CD4-positive, CD25-positive, alpha-beta regulatory T cell (primary cell): ENCODE measurements at regions not wholly inside any gene's neighbourhood (a gene's known extent, or its start where the extent isn't known, plus 50 kb on each side); places are given as distances from the start of the nearest gene placed in this dataset.

Experiments
- ATAC-seq, 2 donors: fragments of 150-1000 bp; cut with Tn5 transposase; one replicate each; pipeline ENCODE4 v1.10.0; 2021; ENCODE audit warnings: low read depth in 2 of 2, moderate number of reproducible peaks in 2 of 2, moderate library complexity in 1 of 2
- DNase-seq, 3 donors: peaks; one replicate each; pipeline versions ENCODE4 v3.0.0 to v3.0.0-alpha.2; 2012 to 2022; ENCODE audit warnings: mixed read lengths in 1 of 3
- H3K27ac ChIP-seq: one replicate; pipeline ENCODE4 v1.7.0; 2013; ENCODE audit warnings: mild to moderate bottlenecking, low read length; ENCODE audit not compliant: insufficient read depth, poor library complexity, severe bottlenecking
- H3K27me3 ChIP-seq: one replicate; pipeline ENCODE4 v1.7.0; 2013; ENCODE audit warnings: low read length; ENCODE audit not compliant: control insufficient read depth, insufficient read depth
- H3K36me3 ChIP-seq: one replicate; pipeline ENCODE4 v1.7.0; 2013; ENCODE audit warnings: mild to moderate bottlenecking, low read length, moderate library complexity; ENCODE audit not compliant: control insufficient read depth, insufficient read depth
- H3K4me1 ChIP-seq: 2 replicates; pipeline ENCODE4 v1.7.0; 2013; ENCODE audit warnings: mild to moderate bottlenecking, low read length; ENCODE audit not compliant: insufficient read depth, control insufficient read depth, poor library complexity, severe bottlenecking
- H3K4me3 ChIP-seq: one replicate; pipeline ENCODE4 v1.7.0; 2013; ENCODE audit warnings: low read depth, mild to moderate bottlenecking, low read length, moderate library complexity
- H3K9me3 ChIP-seq, 2 experiments: 1 replicate in 1 of 2; 2 replicates in 1 of 2; pipeline ENCODE4 v1.7.0; 2013; ENCODE audit warnings: low read length in 2 of 2, mild to moderate bottlenecking in 1 of 2, moderate library complexity in 1 of 2; ENCODE audit not compliant: control insufficient read depth in 2 of 2
- H3K27ac Mint-ChIP-seq, 3 donors: one replicate each; pipeline ENCODE4 v1.8.0; 2020 to 2022; ENCODE audit warnings: mild to moderate bottlenecking in 3 of 3, mixed read lengths in 3 of 3, moderate library complexity in 2 of 3
- H3K27me3 Mint-ChIP-seq: one replicate; pipeline ENCODE4 v1.8.0; 2022; ENCODE audit warnings: mild to moderate bottlenecking, mixed read lengths
- H3K36me3 Mint-ChIP-seq: one replicate; pipeline ENCODE4 v1.8.0; 2020; ENCODE audit warnings: mixed read lengths
- H3K4me1 Mint-ChIP-seq, 4 donors: one replicate each; pipeline ENCODE4 v1.8.0; 2020 to 2022; ENCODE audit warnings: mixed read lengths in 4 of 4, mild to moderate bottlenecking in 1 of 4
- H3K4me3 Mint-ChIP-seq, 4 donors: one replicate each; pipeline ENCODE4 v1.8.0; 2020 to 2022; ENCODE audit warnings: mild to moderate bottlenecking in 4 of 4, mixed read lengths in 4 of 4, moderate library complexity in 3 of 4
- H3K9me3 Mint-ChIP-seq, 7 donors: one replicate each; pipeline ENCODE4 v1.8.0; 2020 to 2022; ENCODE audit warnings: mixed read lengths in 7 of 7, mild to moderate bottlenecking in 3 of 7, moderate library complexity in 2 of 7

DNA sequence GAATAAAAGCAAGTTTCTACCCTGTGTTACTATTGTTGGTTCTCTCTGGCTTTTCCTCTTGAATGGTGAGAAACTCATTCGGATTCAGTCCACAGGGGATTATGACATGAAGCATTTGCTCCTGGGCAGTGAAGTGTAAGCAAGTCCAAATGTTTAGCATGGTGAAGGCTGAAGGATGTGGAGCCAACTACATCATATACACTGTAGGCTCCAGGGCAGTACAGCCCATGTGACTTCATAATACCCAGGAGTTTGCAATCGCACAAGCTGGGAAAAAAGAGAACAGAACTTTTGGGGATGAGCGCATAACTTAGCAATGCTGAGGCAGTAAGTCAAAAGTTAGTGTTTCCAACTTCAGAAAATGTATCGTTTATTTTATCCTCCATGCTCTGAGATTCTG lies 695.7 kb upstream of the POU3F3 start:
- H3K27ac ChIP-seq, result no peak overlapping the region
- Mint-ChIP-seq H3K4me3 (no peak overlapping the region), H3K27me3 (no peaks in the 10 kb centered on the region), H3K27ac (no peak overlapping the region), H3K36me3 (no peaks in the 10 kb centered on the region), H3K4me1 (no peaks in the 10 kb centered on the region), H3K9me3 (peaks cover 0 to 7% (median 4%) of the 10 kb centered on the region in 7 donors)
- no peaks in the 10 kb centered on the region for H3K36me3 ChIP-seq
- H3K4me1 ChIP-seq, result no peaks in the 10 kb centered on the region
- no peaks in the 10 kb centered on the region for H3K27me3 ChIP-seq
- no peak overlapping the region for H3K4me3 ChIP-seq
- DNase-seq (no peak), ATAC-seq (no peak)
- H3K9me3 ChIP-seq, result no peaks in the 10 kb centered on the region

DNA sequence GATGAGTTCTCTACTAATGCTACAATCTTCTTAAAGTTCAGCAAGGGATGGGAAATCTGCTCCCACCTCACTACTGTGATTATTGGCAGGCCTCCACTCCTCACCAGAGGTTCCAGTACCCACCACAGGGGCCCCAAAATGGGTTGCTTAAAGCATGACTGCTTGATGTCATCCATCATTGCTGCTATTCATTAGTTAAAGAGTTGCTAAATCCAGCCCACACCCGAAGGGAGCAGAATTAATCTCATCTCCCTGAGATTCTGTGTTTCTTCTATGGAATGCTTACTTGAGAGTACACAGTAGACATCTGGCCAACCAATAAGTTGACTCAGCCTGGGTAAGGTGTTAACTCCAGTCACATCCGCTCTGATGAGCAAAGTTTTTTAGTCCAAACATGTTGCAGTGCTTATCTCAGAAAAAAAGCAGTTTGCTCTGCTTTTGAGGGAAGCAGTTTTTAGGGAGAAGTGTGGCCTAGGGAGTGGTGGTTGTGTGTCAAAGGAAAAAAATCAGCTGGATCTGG lies 690.2 kb upstream of the POU3F3 start:
- Histone ChIP-seq H3K27ac (no peak overlapping the region), H3K4me3 (no peak overlapping the region), H3K9me3 (no peaks in the 10 kb centered on the region), H3K4me1 (no peaks in the 10 kb centered on the region), H3K27me3 (no peaks in the 10 kb centered on the region), H3K36me3 (no peaks in the 10 kb centered on the region)
- Mint-ChIP-seq H3K4me1 (no peaks in the 10 kb centered on the region), H3K9me3 (peaks cover 0 to 7% (median 4%) of the 10 kb centered on the region in 7 donors), H3K27me3 (no peaks in the 10 kb centered on the region), H3K27ac (no peak overlapping the region), H3K4me3 (no peak overlapping the region), H3K36me3 (no peaks in the 10 kb centered on the region)
- DNase-seq (no peak), ATAC-seq (no peak)

DNA sequence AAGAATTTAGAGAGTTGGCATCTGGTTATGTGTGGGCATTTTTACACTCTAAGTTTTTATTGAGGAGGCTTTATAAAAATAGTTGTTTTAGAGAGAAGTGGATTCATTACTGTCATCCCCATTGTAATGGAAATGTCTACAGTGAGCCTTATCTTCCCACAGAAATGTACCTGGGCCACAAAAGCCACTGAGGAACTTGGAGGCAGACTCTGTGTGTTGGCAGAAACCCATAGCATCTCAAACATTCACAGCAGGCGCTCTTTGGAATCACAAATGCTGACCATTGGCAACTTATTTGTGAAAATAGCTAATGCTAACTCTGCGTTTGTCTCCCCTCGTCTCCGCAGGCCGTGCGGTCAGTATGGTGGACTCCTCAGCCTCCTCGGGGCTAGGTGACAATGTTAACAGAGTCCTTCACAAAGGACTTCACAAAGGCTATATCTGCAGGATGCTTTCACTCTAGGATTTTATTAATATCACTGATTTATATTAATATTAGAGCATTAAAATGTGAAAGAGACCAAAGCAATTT lies 689.1 kb upstream of the POU3F3 start:
- Mint-ChIP-seq H3K4me1 (no peaks in the 10 kb centered on the region), H3K36me3 (no peaks in the 10 kb centered on the region), H3K27ac (no peak overlapping the region), H3K9me3 (peaks cover 0 to 7% (median 2%) of the 10 kb centered on the region in 7 donors), H3K4me3 (no peak overlapping the region), H3K27me3 (no peaks in the 10 kb centered on the region)
- Histone ChIP-seq H3K4me3 (no peak overlapping the region), H3K9me3 (no peaks in the 10 kb centered on the region), H3K36me3 (no peaks in the 10 kb centered on the region), H3K27ac (no peak overlapping the region), H3K4me1 (no peaks in the 10 kb centered on the region), H3K27me3 (no peaks in the 10 kb centered on the region)
- DNase-seq, result no peak
- no peak for ATAC-seq

DNA sequence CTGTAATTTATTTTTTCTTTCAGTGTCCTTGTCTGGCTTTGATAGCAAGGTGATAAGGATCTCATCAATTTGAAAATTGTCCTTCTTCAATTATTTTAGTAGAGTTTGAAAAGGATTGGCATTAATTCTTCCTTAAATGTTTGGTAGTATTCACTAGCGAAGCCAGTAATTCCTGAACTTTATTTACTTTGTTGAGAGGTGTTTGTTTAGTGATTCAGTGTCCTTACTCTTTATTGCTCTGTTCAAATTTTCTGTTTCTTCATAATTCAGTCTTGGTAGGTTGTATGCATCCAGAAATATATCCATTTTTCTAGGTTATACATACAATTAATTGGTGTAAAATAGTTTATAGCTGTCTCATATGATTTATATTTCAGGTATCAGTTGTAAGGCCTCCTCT lies 676.7 kb upstream of the POU3F3 start:
- Mint-ChIP-seq H3K36me3 (no peaks in the 10 kb centered on the region), H3K27ac (no peak overlapping the region), H3K4me3 (no peak overlapping the region), H3K27me3 (no peaks in the 10 kb centered on the region), H3K9me3 (peaks cover 0 to 21% (median 5%) of the 10 kb centered on the region in 7 donors), H3K4me1 (peaks cover 0 to 2% (median 0%) of the 10 kb centered on the region in 4 donors)
- Histone ChIP-seq H3K4me3 (no peak overlapping the region), H3K4me1 (no peaks in the 10 kb centered on the region), H3K27ac (no peak overlapping the region), H3K9me3 (peaks cover 0 to 7% of the 10 kb centered on the region in 2 experiments), H3K27me3 (no peaks in the 10 kb centered on the region), H3K36me3 (no peaks in the 10 kb centered on the region)
- ATAC-seq (no peak), DNase-seq (no peak)

DNA sequence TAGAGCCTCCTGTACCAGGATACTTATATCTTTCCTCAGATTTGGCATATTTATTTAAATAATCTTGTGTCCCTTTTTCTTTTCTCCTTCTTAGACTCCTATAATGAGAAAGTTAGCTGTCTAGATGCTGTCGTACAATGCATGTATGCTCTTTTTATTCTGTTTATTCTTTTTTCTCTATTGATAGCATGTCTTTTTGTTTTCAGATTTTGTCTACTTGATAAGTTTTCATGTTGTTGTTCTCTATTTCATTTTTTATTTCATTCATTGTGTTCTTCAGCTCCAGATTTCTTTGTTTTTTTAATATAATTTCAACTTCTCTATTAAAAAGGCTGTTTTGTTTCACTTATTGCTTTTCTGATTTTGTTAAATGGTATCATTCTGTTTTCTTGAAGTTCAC lies 674.3 kb upstream of the POU3F3 start:
- Mint-ChIP-seq H3K4me1 (peaks cover 0 to 2% (median 0%) of the 10 kb centered on the region in 4 donors), H3K27me3 (no peaks in the 10 kb centered on the region), H3K9me3 (peaks cover 0 to 30% (median 5%) of the 10 kb centered on the region in 7 donors), H3K36me3 (no peaks in the 10 kb centered on the region), H3K4me3 (no peak overlapping the region), H3K27ac (no peak overlapping the region)
- H3K27me3 ChIP-seq, result no peaks in the 10 kb centered on the region
- peaks cover 0 to 7% of the 10 kb centered on the region in 2 experiments for H3K9me3 ChIP-seq
- no peak for ATAC-seq
- no peaks in the 10 kb centered on the region for H3K4me1 ChIP-seq
- no peak overlapping the region for H3K4me3 ChIP-seq
- no peak for DNase-seq
- H3K27ac ChIP-seq, result no peak overlapping the region
- H3K36me3 ChIP-seq, result no peaks in the 10 kb centered on the region

DNA sequence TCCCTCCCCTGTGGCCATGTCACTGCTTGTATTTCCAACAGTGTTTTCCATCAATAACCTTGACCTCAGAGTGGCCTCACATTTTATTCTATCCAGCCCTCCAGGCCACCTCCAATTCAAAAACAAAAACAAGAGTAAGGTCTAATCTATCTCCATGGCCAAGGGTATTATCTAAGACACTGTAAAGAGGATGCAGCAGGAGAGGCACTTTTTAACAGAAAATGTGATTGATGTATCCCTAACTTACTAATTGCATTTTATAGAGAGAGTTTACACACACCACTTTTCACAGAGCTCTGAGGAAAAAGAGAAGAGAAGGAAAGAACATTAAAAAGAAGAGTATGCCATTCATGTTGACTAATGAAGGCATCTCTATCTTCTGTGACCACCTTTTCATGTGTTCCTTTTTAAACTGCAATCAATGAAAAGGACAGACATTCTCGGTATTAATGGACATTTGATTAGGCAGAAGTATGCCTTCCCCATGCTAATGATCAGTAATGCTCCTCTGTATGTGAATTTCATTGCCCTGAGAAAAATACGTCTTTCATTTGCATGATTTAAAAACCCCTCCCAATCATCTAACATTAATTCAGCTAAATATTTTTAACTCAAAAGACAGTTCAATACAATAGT lies 653.3 kb upstream of the POU3F3 start:
- Histone ChIP-seq H3K4me1 (no peaks in the 10 kb centered on the region), H3K27me3 (no peaks in the 10 kb centered on the region), H3K36me3 (no peaks in the 10 kb centered on the region), H3K27ac (no peak overlapping the region), H3K4me3 (no peak overlapping the region), H3K9me3 (no peaks in the 10 kb centered on the region)
- H3K9me3 Mint-ChIP-seq, result peaks cover 0 to 11% (median 1%) of the 10 kb centered on the region in 7 donors
- H3K4me1 Mint-ChIP-seq, result no peaks in the 10 kb centered on the region
- H3K27ac Mint-ChIP-seq, result no peak overlapping the region
- DNase-seq (no peak), ATAC-seq (no peak)
- H3K4me3 Mint-ChIP-seq, result no peak overlapping the region
- H3K36me3 Mint-ChIP-seq, result no peaks in the 10 kb centered on the region
- H3K27me3 Mint-ChIP-seq, result no peaks in the 10 kb centered on the region

DNA sequence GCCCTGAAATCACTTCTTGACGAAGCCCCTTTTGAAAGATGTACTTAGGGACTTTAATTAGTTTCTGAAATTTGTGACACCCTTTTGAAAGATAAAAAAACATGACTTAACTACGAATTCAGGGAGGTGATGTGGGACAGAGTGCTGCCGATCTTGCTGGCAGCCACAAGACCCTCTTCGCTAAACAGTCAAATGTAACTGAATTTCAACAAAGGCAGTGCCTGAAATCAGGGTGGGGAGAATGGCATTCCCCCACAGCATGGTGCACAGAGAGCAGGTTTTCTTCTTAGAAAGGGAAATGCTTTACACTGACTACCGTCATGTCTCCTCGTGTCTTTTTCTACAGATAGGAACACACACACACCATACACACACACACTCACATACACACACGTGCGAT lies 640.2 kb upstream of the POU3F3 start:
- no peaks in the 10 kb centered on the region for H3K4me1 Mint-ChIP-seq
- peaks cover 0 to 11% (median 2%) of the 10 kb centered on the region in 7 donors for H3K9me3 Mint-ChIP-seq
- H3K36me3 ChIP-seq, result no peaks in the 10 kb centered on the region
- no peak overlapping the region for H3K4me3 ChIP-seq
- no peaks in the 10 kb centered on the region for H3K27me3 ChIP-seq
- H3K4me3 Mint-ChIP-seq, result no peak overlapping the region
- H3K9me3 ChIP-seq, result no peaks in the 10 kb centered on the region
- ATAC-seq, result no peak
- H3K27ac Mint-ChIP-seq, result no peak overlapping the region
- H3K27ac ChIP-seq, result no peak overlapping the region
- H3K27me3 Mint-ChIP-seq, result no peaks in the 10 kb centered on the region
- no peak for DNase-seq
- H3K36me3 Mint-ChIP-seq, result no peaks in the 10 kb centered on the region
- H3K4me1 ChIP-seq, result no peaks in the 10 kb centered on the region
